GM12891 (cell line): ENCODE measurements at regions not wholly inside any gene's neighbourhood (a gene's known extent, or its start where the extent isn't known, plus 50 kb on each side); places are given as distances from the start of the nearest gene placed in this dataset.

ENCODE experiments used
- PAX5 ChIP-seq: IDR thresholded peaks from 2 replicates; pipeline ENCODE4 v1.6.1; 2011; ENCODE audit warnings: low read length, moderate library complexity, mild to moderate bottlenecking; ENCODE audit not compliant: insufficient read depth, severe bottlenecking
- POLR2A ChIP-seq: IDR thresholded peaks from 2 replicates; pipeline ENCODE4 v1.6.1; 2011; ENCODE audit warnings: low read depth, low read length, control low read depth
- POLR2AphosphoS5 ChIP-seq: IDR thresholded peaks from 2 replicates; pipeline ENCODE4 v1.6.1; 2011; ENCODE audit warnings: low read depth, low read length, control low read depth
- SPI1 ChIP-seq: IDR thresholded peaks from 2 replicates; pipeline ENCODE4 v1.6.1; 2011; ENCODE audit warnings: low read depth, low read length, control low read depth

DNA sequence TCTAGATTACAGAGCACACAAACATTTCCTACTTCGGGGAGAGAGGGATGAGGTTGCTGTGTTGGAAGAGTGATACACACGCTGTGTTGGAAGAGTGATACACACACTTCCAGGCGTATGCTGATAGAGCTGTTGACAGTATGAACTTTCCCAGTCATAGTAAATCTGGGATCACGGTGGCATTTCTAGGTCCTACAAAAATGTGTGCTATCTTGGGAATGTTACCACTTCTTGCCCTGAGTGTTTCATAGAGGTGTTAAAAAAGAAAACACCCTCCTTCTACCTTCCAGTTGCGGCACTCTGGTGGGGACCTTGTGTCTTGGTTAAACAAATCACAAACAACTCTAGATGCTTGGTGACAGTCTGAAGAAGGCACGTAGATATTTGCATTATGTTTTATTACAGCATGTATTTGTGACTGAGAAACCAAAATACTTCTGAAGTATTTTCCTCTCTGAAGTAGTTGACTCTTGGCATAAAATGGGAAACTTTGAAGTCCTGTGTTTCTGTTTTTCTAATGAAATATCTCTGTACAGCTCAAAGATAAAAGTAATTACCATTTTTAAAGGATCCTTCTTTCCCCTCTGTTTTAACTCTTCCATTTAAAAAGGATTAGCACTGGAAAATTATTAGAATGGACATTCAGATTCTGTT, 52.5 kb downstream of the ARHGAP35 start:
- TF ChIP-seq POLR2A = no peak
- no peak for TF ChIP-seq POLR2AphosphoS5
- no peak for TF ChIP-seq PAX5
- TF ChIP-seq SPI1 = no peak
